ENCODE measurements at regions not wholly inside any gene's neighbourhood (a gene's known extent, or its start where the extent isn't known, plus 50 kb on each side); places are given as distances from the start of the nearest gene placed in this dataset.

- intact Hi-C loops (cut with micrococcal nuclease): no loop called here
Observed at GRCh38 chr6:156164701-156165452, 612.3 kb upstream of the ARID1B start.

GRCh38 chr6:156163311-156163710 is 613.9 kb upstream of the ARID1B start:
- intact Hi-C loops (cut with micrococcal nuclease): no loop called here

- intact Hi-C loops (cut with micrococcal nuclease): no loop called here
Observed at GRCh38 chr6:156161471-156161870, 615.7 kb upstream of the ARID1B start.

GRCh38 chr6:156160795-156161165 is 616.4 kb upstream of the ARID1B start:
- intact Hi-C loops (cut with micrococcal nuclease): no loop called here

GRCh38 chr6:156160007-156160794 is 617.0 kb upstream of the ARID1B start:
- intact Hi-C loops (cut with micrococcal nuclease): no loop called here

- intact Hi-C loops (cut with micrococcal nuclease): no loop called here
Observed at GRCh38 chr6:156154896-156155295, 622.3 kb upstream of the ARID1B start.

- intact Hi-C loops (cut with micrococcal nuclease): no loop called here
Observed at GRCh38 chr6:156150391-156150790, 626.8 kb upstream of the ARID1B start.

GRCh38 chr6:156146891-156147290 is 630.3 kb upstream of the ARID1B start:
- intact Hi-C loops (cut with micrococcal nuclease): no loop called here

GRCh38 chr6:156131221-156131903 is 645.8 kb upstream of the ARID1B start:
- intact Hi-C loops (cut with micrococcal nuclease): no loop called here

GRCh38 chr6:156126535-156126934 is 650.6 kb upstream of the ARID1B start:
- intact Hi-C loops (cut with micrococcal nuclease): no loop called here

GRCh38 chr6:156125844-156126243 is 651.3 kb upstream of the ARID1B start:
- intact Hi-C loops (cut with micrococcal nuclease): no loop called here

- intact Hi-C loops (cut with micrococcal nuclease): no loop called here
Observed at GRCh38 chr6:156123731-156124130, 653.4 kb upstream of the ARID1B start.

GRCh38 chr6:156121973-156122372 is 655.2 kb upstream of the ARID1B start:
- intact Hi-C loops (cut with micrococcal nuclease): no loop called here

- intact Hi-C loops (cut with micrococcal nuclease): no loop called here
Observed at GRCh38 chr6:156114541-156114940, 658.9 kb upstream of the NOX3 start.

- intact Hi-C loops (cut with micrococcal nuclease): no loop called here
Observed at GRCh38 chr6:156113631-156114030, 658.0 kb upstream of the NOX3 start.

GRCh38 chr6:156111913-156112312 is 656.3 kb upstream of the NOX3 start:
- intact Hi-C loops (cut with micrococcal nuclease): no loop called here

GRCh38 chr6:156110249-156110648 is 654.6 kb upstream of the NOX3 start:
- intact Hi-C loops (cut with micrococcal nuclease): no loop called here

- intact Hi-C loops (cut with micrococcal nuclease): no loop called here
Observed at GRCh38 chr6:156109713-156110112, 654.1 kb upstream of the NOX3 start.

GRCh38 chr6:156107624-156108101 is 652.0 kb upstream of the NOX3 start:
- intact Hi-C loops (cut with micrococcal nuclease): no loop called here

- intact Hi-C loops (cut with micrococcal nuclease): no loop called here
Observed at GRCh38 chr6:156102129-156102528, 646.5 kb upstream of the NOX3 start.

- intact Hi-C loops (cut with micrococcal nuclease): no loop called here
Observed at GRCh38 chr6:156098839-156099238, 643.2 kb upstream of the NOX3 start.

- intact Hi-C loops (cut with micrococcal nuclease): no loop called here
Observed at GRCh38 chr6:156087487-156087886, 631.8 kb upstream of the NOX3 start.

Data from T-helper 2 cell treated with Interferon-gamma antibody and Interleukin-4, amounts not matched to agents 100 ng/mL and 5 ng/mL, for 36 hours (primary cell).